ENCODE measurements at regions not wholly inside any gene's neighbourhood (a gene's known extent, or its start where the extent isn't known, plus 50 kb on each side); places are given as distances from the start of the nearest gene placed in this dataset.

DNA sequence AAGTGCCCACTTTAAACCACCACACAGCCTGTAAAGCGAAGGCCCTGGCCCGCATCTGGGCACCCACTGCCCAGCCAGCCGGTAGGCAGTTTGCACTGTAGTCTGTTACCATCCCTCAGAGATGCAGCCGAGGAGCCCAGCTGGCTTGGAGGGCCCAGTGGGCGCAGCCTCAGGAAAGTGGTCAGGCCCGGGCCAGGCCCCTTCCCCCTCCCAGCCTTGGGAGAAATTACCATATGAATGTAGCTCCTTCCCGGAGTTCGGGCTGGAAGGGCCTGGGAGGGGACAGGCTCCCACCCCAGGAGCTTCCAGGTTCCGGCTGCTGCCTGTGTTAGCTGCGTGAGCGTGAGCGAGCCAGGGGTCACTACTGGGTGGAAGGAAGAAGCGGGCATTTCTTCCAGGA lies 325.4 kb downstream of the SEC14L1 start:
- intact Hi-C loops (cut with DNase I; ENCODE audit: low total_unique reads) = no loop called here
- DNase-seq = peak in 1 of 2 donors; percentile 65
- Histone ChIP-seq H3K4me1 (peaks cover 60 to 95% (median 75%) of the 10 kb centered on the region in 4 donors), H3K27me3 (no peaks in the 10 kb centered on the region), H3K27ac (peak overlapping the region; percentile 52 to 87 (median 71)), H3K9me3 (no peaks in the 10 kb centered on the region), H3K4me3 (no peak overlapping the region), H3K36me3 (peaks cover 0 to 27% (median 9%) of the 10 kb centered on the region in 4 donors)
- TF ChIP-seq POLR2AphosphoS5 (IDR thresholded peaks at IDR 0.05) (no peak), POLR2A (IDR thresholded peaks at IDR 0.05) (no peak), EP300 (IDR thresholded peaks at IDR 0.05) (no peak)
- TF ChIP-seq, protein P1, sequence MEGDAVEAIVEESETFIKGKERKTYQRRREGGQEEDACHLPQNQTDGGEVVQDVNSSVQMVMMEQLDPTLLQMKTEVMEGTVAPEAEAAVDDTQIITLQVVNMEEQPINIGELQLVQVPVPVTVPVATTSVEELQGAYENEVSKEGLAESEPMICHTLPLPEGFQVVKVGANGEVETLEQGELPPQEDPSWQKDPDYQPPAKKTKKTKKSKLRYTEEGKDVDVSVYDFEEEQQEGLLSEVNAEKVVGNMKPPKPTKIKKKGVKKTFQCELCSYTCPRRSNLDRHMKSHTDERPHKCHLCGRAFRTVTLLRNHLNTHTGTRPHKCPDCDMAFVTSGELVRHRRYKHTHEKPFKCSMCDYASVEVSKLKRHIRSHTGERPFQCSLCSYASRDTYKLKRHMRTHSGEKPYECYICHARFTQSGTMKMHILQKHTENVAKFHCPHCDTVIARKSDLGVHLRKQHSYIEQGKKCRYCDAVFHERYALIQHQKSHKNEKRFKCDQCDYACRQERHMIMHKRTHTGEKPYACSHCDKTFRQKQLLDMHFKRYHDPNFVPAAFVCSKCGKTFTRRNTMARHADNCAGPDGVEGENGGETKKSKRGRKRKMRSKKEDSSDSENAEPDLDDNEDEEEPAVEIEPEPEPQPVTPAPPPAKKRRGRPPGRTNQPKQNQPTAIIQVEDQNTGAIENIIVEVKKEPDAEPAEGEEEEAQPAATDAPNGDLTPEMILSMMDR (IDR thresholded peaks at IDR 0.05) = no peak
- 46 to 72% (median 63%) methylated on average over 12 to 13 of the region's 13 CpGs for WGBS, 5 donors

DNA sequence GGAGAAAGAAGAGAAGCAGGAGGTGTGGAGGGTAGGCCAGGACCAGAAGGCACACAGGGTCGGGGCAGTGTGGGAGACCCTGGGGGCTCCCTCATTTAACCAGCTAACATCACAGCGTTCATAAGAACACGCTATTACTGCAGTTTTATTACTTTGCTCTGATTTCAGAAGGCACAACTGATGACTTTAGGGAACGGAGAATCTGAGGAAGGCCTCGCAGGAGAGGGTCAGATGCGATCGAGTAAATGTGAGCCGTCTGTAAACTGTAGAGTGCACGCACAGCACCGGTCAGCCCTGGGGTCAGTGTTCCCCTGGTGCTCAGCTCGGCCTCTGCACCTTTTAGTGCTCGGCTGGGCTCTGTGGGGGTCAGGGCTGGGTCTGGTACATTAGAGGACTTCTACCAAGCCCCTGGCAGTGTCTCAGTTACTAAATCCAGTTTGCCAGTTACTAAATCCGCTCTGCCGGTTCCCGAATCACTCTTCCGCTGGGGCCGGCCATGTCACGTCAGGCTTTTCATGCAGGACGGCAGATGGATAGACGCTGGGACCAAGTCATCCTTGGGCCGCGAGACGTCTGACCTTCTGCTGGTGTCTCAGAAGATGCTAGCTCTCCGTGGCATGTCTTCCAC lies 325.9 kb downstream of the SEC14L1 start:
- Histone ChIP-seq H3K36me3 (peaks cover 0 to 27% (median 9%) of the 10 kb centered on the region in 4 donors), H3K4me1 (peaks cover 60 to 95% (median 75%) of the 10 kb centered on the region in 4 donors), H3K9me3 (no peaks in the 10 kb centered on the region), H3K27me3 (no peaks in the 10 kb centered on the region), H3K27ac (peak overlapping the region; percentile 52 to 87 (median 71)), H3K4me3 (no peak overlapping the region)
- intact Hi-C loops (cut with DNase I; ENCODE audit: low total_unique reads) = no loop called here
- DNase-seq = no peak
- no peak for TF ChIP-seq POLR2A (IDR thresholded peaks at IDR 0.05)
- TF ChIP-seq, protein P1 (IDR thresholded peaks at IDR 0.05) = no peak
- TF ChIP-seq POLR2AphosphoS5 (IDR thresholded peaks at IDR 0.05) = no peak
- no peak for TF ChIP-seq EP300 (IDR thresholded peaks at IDR 0.05)
- WGBS, 5 donors = 68 to 86% (median 82%) methylated on average over 24 of the region's 24 CpGs

DNA sequence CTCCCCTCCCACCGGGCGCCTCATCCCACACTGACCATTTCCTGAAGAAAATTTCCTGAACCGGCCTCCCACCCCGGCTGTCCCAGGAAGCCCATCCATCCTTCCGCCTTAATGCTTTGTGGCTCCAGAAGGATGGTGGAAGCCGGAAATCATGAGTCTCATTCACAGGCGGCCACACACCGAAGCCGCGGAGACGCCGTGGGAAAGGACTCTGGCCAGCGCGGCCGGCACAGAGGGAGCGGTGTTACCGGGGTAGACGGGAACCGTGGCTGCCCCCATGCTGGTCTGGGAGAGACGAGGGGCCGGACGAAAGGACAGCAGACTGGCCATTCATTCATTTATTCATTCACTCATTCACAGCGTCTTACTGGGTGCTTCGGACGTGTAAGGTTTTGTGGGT lies 326.8 kb downstream of the SEC14L1 start:
- intact Hi-C loops (cut with DNase I; ENCODE audit: low total_unique reads) = no loop called here
- Histone ChIP-seq H3K36me3 (peaks cover 0 to 27% (median 9%) of the 10 kb centered on the region in 4 donors), H3K27me3 (no peaks in the 10 kb centered on the region)

DNA sequence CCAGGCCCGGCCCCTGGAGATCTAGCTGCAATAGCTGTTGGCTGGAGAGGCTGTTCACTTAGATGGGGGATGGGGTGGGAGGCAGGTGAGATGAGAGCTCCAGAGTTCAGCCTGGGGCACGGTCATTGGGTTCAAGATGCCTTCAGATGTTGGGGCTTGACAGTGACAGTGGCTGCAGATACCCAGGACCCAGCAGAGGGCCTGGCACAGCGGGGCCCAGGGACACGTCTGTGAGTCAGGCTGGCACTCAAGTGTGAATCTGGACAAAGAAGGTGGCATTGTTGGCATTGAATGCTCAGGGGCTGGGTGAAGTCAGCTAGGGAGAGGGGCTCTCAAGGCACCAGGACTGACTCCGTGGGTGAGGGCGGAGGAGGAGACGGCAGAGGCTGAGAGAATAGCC lies 328.1 kb downstream of the SEC14L1 start:
- intact Hi-C loops (cut with DNase I; ENCODE audit: low total_unique reads) = no loop called here
- Histone ChIP-seq H3K27me3 (no peaks in the 10 kb centered on the region), H3K4me3 (no peak overlapping the region), H3K9me3 (no peaks in the 10 kb centered on the region), H3K36me3 (peaks cover 0 to 27% (median 9%) of the 10 kb centered on the region in 4 donors), H3K27ac (no peak overlapping the region), H3K4me1 (peaks cover 66 to 95% (median 83%) of the 10 kb centered on the region in 4 donors)
- TF ChIP-seq, protein P1 (IDR thresholded peaks at IDR 0.05) = no peak
- TF ChIP-seq EP300 (IDR thresholded peaks at IDR 0.05) (no peak), POLR2A (IDR thresholded peaks at IDR 0.05) (no peak), POLR2AphosphoS5 (IDR thresholded peaks at IDR 0.05) (no peak)
- WGBS, 5 donors = 90 to 96% (median 94%) methylated on average over 7 of the region's 7 CpGs
- no peak for DNase-seq

More for the DNA sequence above, 326.8 kb downstream of the SEC14L1 start:
- Histone ChIP-seq H3K4me1 (peaks cover 64 to 95% (median 75%) of the 10 kb centered on the region in 4 donors), H3K27ac (peak overlapping the region in 3 of 5 donors; percentile 71 to 87 (median 84)), H3K4me3 (no peak overlapping the region), H3K9me3 (no peaks in the 10 kb centered on the region)
- DNase-seq = peak in 1 of 2 donors; percentile 58
- TF ChIP-seq EP300 (IDR thresholded peaks at IDR 0.05) (no peak), POLR2AphosphoS5 (IDR thresholded peaks at IDR 0.05) (no peak), POLR2A (IDR thresholded peaks at IDR 0.05) (no peak)
- TF ChIP-seq, protein P1 (IDR thresholded peaks at IDR 0.05) = no peak
- WGBS, 5 donors = 73 to 88% (median 83%) methylated on average over 23 to 25 of the region's 25 CpGs

All from stomach (tissue), 8 donors.